RWPE2 (cell line): ENCODE measurements at regions not wholly inside any gene's neighbourhood (a gene's known extent, or its start where the extent isn't known, plus 50 kb on each side); places are given as distances from the start of the nearest gene placed in this dataset.

Experiments
- ATAC-seq: fragments of 200-7000 bp; cut with Tn5 transposase; 3 replicates; pipeline ENCODE4 v1.9.1; 2021; ENCODE audit warnings: low read depth
- DNase-seq: peaks from one replicate; pipeline ENCODE4 v3.0.0-alpha.2; 2020; ENCODE audit warnings: low spot score
- H3K27ac ChIP-seq: fragments of 450-650 bp; 2 replicates; pipeline ENCODE4 v1.5.1; 2017; ENCODE audit warnings: mild to moderate bottlenecking; ENCODE audit not compliant: poor library complexity, severe bottlenecking
- H3K27me3 ChIP-seq: fragments of 250-450 bp; sonication (Bioruptor Pico); 2 replicates; pipeline ENCODE4 v1.5.1; 2021; ENCODE audit warnings: mild to moderate bottlenecking, moderate library complexity; ENCODE audit not compliant: insufficient read depth, poor library complexity, severe bottlenecking
- H3K36me3 ChIP-seq: fragments of 250-450 bp; sonication (Bioruptor Pico); 2 replicates; pipeline ENCODE4 v1.5.1; 2020; ENCODE audit warnings: low read depth, mild to moderate bottlenecking, moderate library complexity
- H3K4me1 ChIP-seq: fragments of 250-450 bp; sonication (Bioruptor Pico); 2 replicates; pipeline ENCODE4 v1.5.1; 2021; ENCODE audit warnings: mild to moderate bottlenecking, moderate library complexity; ENCODE audit not compliant: insufficient read depth, poor library complexity, severe bottlenecking
- H3K4me3 ChIP-seq: fragments of 250-450 bp; sonication (Bioruptor Pico); 2 replicates; pipeline ENCODE4 v1.5.1; 2021; ENCODE audit warnings: mild to moderate bottlenecking, moderate library complexity; ENCODE audit not compliant: severe bottlenecking
- H3K9me3 ChIP-seq: fragments of 250-450 bp; sonication (Bioruptor Pico); 2 replicates; pipeline ENCODE4 v1.5.1; 2021; ENCODE audit warnings: mild to moderate bottlenecking, moderate library complexity; ENCODE audit not compliant: severe bottlenecking
- CTCF ChIP-seq: fragments of 450-650 bp; IDR thresholded peaks from one replicate; pipeline ENCODE4 v1.5.1; 2017; ENCODE audit warnings: mild to moderate bottlenecking, moderate library complexity; ENCODE audit not compliant: poor library complexity, severe bottlenecking

- ATAC-seq = no peak
- no peak overlapping the region for H3K27ac ChIP-seq
- no peaks in the 10 kb centered on the region for H3K9me3 ChIP-seq
- TF ChIP-seq CTCF = no peak
- no peak overlapping the region for H3K4me3 ChIP-seq
- no peaks in the 10 kb centered on the region for H3K36me3 ChIP-seq
- no peak for DNase-seq
- H3K27me3 ChIP-seq = peaks cover 3% of the 10 kb centered on the region
- no peaks in the 10 kb centered on the region for H3K4me1 ChIP-seq
Measured at GRCh38 chr17:73991260-73991659, 212.2 kb upstream of the RPL38 start.

DNA sequence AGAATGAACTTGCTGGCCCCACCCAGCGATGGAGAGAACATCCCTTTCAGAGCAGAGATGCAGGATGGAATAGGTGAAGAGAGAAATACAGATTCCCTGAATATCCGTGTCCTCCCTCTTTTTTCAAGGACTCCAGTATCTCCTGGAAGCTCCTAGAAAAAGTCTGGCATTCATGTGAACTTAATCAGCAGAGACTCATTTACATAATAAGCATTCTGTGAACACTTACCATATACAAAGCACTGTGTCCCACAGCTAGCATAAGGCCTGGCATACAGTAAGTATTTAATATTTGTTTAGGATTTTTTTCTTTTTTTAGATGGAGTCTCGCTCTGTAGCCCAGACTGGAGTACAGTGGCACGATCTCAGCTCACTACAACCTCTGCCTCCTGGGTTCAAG, 208.5 kb upstream of the RPL38 start:
- TF ChIP-seq CTCF = no peak
- no peak for DNase-seq
- H3K36me3 ChIP-seq = no peaks in the 10 kb centered on the region
- H3K27ac ChIP-seq = no peak overlapping the region
- H3K4me1 ChIP-seq = no peaks in the 10 kb centered on the region
- H3K9me3 ChIP-seq = no peaks in the 10 kb centered on the region
- H3K27me3 ChIP-seq = peaks cover 6% of the 10 kb centered on the region
- no peak for ATAC-seq
- no peak overlapping the region for H3K4me3 ChIP-seq

DNA sequence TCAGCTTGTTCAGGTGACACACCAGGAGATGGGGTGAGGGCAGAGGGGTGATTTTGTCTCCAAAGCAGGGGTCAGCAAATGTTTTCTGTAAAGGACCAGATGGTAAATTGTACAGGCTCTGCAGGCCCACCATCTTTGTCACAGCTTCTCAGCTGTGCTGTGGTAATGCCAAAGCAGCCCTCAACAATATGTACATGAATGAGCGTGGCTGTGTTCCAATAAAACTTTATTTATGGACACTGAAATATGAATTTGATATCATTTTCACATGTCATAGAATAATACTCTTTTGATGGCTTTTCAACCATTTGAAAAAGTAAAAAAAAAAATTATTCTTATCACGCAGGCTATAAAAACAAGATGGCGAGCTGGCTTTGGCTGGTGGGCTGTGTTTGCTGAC, 206.4 kb upstream of the RPL38 start:
- DNase-seq (no peak), ATAC-seq (no peak)
- no peaks in the 10 kb centered on the region for H3K9me3 ChIP-seq
- peaks cover 9% of the 10 kb centered on the region for H3K27me3 ChIP-seq
- H3K4me3 ChIP-seq = no peak overlapping the region
- no peak overlapping the region for H3K27ac ChIP-seq
- H3K36me3 ChIP-seq = no peaks in the 10 kb centered on the region
- H3K4me1 ChIP-seq = no peaks in the 10 kb centered on the region
- no peak for TF ChIP-seq CTCF

GRCh38 chr17:73998249-73998648, 205.2 kb upstream of the RPL38 start:
- Histone ChIP-seq H3K4me1 (no peaks in the 10 kb centered on the region), H3K27ac (no peak overlapping the region), H3K36me3 (no peaks in the 10 kb centered on the region), H3K4me3 (no peak overlapping the region), H3K9me3 (no peaks in the 10 kb centered on the region), H3K27me3 (peaks cover 18% of the 10 kb centered on the region)
- DNase-seq (no peak), ATAC-seq (no peak)
- no peak for TF ChIP-seq CTCF

- no peak overlapping the region for H3K27ac ChIP-seq
- no peaks in the 10 kb centered on the region for H3K4me1 ChIP-seq
- no peaks in the 10 kb centered on the region for H3K36me3 ChIP-seq
- H3K9me3 ChIP-seq = no peaks in the 10 kb centered on the region
- no peak overlapping the region for H3K4me3 ChIP-seq
- DNase-seq (no peak), ATAC-seq (peak; percentile 90)
- TF ChIP-seq CTCF = peak; percentile 77
- H3K27me3 ChIP-seq = peaks cover 25% of the 10 kb centered on the region
Measured at GRCh38 chr17:73998653-73999645, 204.5 kb upstream of the RPL38 start.
